ENCODE measurements at regions not wholly inside any gene's neighbourhood (a gene's known extent, or its start where the extent isn't known, plus 50 kb on each side); places are given as distances from the start of the nearest gene placed in this dataset.

DNA sequence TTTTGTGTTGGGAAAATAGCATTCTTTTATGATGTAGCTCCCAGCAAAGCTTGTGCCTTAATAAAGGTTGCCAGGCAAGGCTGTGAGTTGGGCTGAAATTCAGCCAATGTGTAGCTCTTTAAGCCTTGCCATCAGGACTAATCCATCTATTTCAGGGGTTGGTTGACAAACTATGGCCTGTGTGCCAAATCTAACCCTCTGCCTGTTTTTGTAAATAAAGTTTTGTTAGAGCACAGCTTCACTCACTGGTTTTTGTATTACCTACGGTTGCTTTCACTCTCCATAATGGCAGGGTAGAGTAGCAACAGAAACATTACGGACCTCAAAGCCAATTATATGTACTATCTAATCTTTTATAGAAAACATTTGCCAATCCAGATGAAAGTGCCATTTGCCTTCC, 638.1 kb upstream of the POT1 start:
- TF ChIP-seq TCF12 (IDR thresholded peaks at IDR 0.05; ENCODE audit: low read depth) (no peak), NFIC (IDR thresholded peaks at IDR 0.05) (no peak), TEAD4 (IDR thresholded peaks at IDR 0.05) (no peak), RAD21 (IDR thresholded peaks at IDR 0.05; ENCODE audit: low read depth) (no peak), EP300 (IDR thresholded peaks at IDR 0.05; ENCODE audit: borderline replicate concordance) (no peak)
- TF ChIP-seq, protein P1, sequence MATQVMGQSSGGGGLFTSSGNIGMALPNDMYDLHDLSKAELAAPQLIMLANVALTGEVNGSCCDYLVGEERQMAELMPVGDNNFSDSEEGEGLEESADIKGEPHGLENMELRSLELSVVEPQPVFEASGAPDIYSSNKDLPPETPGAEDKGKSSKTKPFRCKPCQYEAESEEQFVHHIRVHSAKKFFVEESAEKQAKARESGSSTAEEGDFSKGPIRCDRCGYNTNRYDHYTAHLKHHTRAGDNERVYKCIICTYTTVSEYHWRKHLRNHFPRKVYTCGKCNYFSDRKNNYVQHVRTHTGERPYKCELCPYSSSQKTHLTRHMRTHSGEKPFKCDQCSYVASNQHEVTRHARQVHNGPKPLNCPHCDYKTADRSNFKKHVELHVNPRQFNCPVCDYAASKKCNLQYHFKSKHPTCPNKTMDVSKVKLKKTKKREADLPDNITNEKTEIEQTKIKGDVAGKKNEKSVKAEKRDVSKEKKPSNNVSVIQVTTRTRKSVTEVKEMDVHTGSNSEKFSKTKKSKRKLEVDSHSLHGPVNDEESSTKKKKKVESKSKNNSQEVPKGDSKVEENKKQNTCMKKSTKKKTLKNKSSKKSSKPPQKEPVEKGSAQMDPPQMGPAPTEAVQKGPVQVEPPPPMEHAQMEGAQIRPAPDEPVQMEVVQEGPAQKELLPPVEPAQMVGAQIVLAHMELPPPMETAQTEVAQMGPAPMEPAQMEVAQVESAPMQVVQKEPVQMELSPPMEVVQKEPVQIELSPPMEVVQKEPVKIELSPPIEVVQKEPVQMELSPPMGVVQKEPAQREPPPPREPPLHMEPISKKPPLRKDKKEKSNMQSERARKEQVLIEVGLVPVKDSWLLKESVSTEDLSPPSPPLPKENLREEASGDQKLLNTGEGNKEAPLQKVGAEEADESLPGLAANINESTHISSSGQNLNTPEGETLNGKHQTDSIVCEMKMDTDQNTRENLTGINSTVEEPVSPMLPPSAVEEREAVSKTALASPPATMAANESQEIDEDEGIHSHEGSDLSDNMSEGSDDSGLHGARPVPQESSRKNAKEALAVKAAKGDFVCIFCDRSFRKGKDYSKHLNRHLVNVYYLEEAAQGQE (IDR thresholded peaks at IDR 0.05; ENCODE audit: low read depth): no peak

Data from Ishikawa (cell line).